ENCODE measurements at regions not wholly inside any gene's neighbourhood (a gene's known extent, or its start where the extent isn't known, plus 50 kb on each side); places are given as distances from the start of the nearest gene placed in this dataset.
"Not testable (repeated sequence)": the region's sequence is repeated elsewhere in the genome, so short reads cannot be mapped to it uniquely, and the experiment has no call there.

GRCh38 chr2:36163520-36164254, 191.9 kb upstream of the CRIM1 start:
- no peak for DNase-seq (ENCODE audit: low spot score)

DNA sequence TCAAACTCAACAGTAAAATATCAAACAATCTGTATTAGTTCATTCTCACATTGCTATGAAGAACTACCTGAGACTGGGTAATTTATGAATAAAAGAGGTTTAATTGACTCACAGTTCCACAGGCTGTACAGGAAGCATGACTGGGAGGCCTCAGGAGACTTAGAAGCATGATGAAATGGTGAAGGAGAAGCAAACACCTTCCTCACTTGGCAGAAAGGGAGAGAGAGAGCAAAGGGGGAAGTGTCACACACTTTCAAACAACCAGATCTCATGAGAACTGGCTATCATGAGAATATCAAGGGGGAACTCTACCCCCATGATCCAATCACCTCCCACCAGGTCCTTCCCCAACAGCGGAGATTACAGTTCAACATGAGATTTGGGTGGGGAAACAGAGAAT, 198.5 kb upstream of the CRIM1 start:
- not testable (repeated sequence) for DNase-seq (ENCODE audit: low spot score)

DNA sequence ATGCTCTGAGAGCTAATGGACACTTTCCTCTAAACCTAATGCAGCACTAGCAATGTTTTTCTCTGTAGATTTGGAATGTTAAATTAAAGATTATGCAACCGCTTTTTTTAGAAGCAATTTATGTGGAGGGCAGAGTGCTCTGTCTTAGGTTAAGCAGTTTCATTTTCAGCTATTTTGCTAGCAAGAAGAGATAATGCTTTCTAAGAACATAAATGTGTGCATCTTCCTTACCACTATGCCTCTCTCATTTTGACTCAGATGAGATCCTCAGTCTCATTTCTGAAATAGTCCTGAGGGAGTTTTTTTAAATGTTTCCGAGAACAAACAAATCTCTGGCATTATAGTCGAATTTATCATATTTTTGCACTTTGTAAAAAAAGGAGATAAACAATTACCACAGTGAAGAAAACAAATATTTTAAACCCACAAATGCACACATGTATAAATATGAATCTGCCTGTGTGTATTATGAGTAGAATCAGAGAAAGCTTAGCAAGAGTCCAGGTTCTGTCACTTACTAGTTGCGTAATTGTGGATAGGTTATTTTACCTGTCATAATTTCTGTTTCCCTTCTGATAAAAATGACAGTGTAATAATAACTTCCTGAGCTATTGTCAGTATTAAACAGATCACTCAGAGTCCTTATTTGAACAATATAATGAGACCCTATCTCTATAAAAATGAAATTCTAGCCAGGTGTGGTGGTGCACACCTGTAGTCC, 207.7 kb upstream of the CRIM1 start:
- no peak for DNase-seq (ENCODE audit: low spot score)

GRCh38 chr2:36146765-36147164, 208.8 kb upstream of the CRIM1 start:
- DNase-seq (ENCODE audit: low spot score), result no peak

DNA sequence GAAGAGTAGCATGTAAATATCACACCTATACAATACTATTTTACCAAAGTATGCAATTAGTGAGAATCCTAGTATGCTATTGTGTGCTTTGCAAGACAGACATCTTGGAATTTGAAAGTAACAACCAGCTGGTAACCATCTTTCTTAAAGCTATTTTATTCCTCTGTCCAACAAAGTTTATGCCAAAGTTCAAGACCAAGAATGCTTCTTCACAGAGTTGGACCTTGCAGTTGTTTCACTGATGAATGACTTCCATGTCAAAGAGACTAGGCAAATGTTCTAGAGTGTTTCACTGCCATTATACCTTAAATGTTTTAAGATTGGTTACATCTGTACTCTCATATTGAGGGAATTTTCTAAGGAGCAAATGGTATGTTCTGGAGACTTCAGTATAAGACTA, 215.2 kb upstream of the CRIM1 start:
- no peak for DNase-seq (ENCODE audit: low spot score)

- no peak for DNase-seq (ENCODE audit: low spot score)
These were observed 218.0 kb upstream of the CRIM1 start for GRCh38 chr2:36137612-36138011.

DNA sequence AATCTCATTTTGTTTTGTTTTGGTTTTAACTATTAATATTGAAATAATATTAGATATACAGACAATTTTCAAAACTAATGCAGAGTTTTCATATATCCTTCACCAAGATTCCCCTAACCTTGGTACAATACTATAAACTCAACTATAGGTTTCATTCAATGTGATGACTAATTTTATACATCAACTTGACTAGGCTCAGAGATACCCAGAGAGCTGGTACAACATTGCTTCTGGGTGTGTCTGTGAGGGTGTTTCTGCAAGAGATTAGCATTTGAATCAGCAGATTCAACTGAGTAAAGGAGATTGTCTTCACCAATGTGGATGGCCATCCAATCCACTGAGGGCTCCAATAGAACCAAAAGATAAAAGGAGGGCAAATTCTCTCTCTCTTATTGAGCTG, 221.3 kb upstream of the CRIM1 start:
- DNase-seq (ENCODE audit: low spot score), result no peak

- no peak for DNase-seq (ENCODE audit: low spot score)
These were observed 227.2 kb upstream of the CRIM1 start for GRCh38 chr2:36128359-36128758.

GRCh38 chr2:36125702-36126101, 229.9 kb upstream of the CRIM1 start:
- no peak for DNase-seq (ENCODE audit: low spot score)

- no peak for DNase-seq (ENCODE audit: low spot score)
These were observed 231.6 kb upstream of the CRIM1 start for GRCh38 chr2:36123995-36124394.

- no peak for DNase-seq (ENCODE audit: low spot score)
These were observed 258.6 kb upstream of the CRIM1 start for GRCh38 chr2:36097022-36097421.

DNA sequence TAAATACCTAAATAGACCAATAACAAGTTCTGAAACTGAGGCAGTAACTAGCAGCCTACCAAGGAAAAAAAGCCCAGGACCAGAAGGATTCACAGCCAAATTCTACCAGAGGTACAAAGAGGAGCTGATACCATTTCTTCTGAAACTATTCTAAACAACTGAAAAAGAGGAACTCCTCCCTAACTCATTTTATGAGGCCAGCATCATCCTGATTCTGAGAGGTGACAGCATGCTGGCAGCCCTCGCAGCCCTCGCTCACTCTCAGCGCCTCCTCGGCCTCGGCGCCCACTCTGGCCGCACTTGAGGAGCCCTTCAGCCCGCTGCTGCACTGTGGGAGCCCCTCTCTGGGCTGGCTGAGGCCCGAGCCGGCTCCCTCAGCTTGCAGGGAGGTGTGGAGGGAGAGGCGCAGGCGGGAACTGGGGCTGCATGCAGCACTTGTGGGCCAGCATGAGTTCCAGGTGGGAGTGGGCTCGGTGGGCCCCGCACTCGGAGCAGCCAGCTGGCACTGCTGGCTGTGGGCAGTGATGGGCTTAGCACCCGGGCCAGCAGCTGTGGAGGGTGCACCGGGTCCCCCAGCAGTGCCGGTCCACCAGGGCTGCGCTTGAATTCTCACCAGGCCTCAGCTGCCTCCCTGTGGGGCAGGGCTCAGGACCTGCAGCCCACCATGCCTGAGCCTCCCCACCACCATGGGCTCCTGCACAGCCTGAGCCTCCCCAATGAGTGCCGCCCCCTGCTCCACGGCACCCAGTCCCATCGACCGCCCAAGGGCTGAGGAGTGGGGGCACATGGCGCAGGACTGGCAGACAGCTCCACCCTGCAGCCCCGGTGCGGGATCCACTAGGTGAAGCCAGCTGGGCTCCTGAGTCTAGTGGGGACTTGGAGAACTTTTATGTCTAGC, 263.5 kb upstream of the CRIM1 start:
- DNase-seq (ENCODE audit: low spot score), result not testable (repeated sequence)

DNA sequence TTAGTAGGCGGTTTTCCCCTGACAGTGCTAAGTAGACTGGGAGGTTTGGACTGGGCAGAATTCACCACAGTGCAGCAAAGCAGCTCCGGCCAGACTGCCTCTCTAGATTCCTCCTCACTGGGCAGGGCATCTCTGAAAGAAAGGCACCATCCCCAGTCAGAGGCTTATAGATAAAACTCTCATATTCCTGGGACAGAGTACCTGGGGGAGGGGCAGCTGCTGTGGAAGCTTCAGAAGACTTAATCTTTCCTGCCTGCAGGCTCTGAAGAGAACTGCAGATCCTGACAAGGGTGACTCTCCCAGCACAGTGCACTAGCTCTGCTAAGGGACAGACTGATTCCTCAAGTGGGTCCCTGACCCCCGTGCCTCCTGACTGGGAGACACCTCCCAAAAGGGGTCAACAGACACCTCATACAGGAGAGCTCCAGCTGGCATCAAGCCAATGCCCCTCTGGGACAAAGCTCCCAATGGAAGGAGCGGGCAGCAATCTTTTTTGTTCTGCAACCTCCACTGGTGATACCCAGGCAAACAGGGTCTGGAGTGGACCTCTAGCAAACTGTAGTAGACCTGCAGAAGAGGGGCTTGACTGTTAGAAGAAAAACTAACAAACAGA, 266.8 kb upstream of the CRIM1 start:
- no peak for DNase-seq (ENCODE audit: low spot score)

DNA sequence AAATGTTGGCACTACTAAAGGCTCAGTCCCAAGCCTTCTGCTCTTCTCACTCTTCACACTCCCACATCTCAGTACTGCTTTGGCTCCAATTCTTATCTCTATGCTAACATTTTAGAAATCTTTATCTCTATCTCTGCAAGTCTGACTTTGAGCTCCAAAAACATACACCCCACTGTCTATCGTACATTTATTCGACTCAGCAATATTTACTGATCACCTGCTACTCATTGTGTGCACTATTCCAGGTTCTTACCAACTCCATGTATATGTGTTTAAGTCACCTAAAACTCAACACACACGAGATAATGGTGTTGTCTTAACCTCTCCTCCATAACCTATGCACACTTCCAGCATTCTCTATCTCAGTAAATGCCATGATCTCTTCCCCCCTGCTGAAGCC, 268.2 kb upstream of the CRIM1 start:
- DNase-seq (ENCODE audit: low spot score), result no peak

GRCh38 chr2:36079793-36080192, 275.8 kb upstream of the CRIM1 start:
- no peak for DNase-seq (ENCODE audit: low spot score)

DNA sequence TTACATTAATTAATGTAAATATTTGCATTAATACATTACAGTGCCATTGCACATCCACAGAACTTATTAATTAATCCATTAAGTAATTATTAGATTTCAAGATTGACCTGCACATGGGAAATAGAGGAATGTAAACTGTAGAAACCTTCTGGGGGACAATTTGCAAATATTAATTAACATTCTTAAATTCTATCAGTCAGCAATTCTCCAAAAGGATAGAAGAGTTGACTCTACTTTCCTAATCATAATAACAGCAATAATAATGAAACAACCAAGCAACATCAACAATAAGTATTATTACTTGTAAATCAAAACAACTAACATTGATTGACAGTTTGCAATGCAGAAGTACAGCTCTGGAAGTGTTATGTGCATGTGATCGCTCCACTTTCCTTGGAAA, 281.6 kb upstream of the CRIM1 start:
- no peak for DNase-seq (ENCODE audit: low spot score)

DNA sequence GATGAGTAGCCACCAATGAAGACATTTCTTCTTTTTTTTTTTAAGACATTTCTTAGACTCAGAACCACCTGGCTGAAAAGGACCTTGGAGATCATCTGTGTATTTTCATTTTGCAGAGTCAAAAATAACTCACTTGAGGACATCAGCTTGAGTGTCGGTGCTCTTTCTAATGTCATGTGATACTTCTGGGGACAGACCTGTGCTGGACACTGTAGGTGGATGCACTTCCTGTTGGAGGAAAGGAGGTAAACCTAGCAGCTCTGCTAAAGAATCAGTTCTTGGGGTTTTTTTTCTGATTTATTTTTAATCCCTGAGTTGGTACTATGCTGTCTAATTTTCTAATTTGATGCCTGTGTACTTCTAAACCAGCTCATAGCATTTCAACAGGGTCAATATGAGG, 283.9 kb upstream of the CRIM1 start:
- DNase-seq (ENCODE audit: low spot score), result no peak

DNA sequence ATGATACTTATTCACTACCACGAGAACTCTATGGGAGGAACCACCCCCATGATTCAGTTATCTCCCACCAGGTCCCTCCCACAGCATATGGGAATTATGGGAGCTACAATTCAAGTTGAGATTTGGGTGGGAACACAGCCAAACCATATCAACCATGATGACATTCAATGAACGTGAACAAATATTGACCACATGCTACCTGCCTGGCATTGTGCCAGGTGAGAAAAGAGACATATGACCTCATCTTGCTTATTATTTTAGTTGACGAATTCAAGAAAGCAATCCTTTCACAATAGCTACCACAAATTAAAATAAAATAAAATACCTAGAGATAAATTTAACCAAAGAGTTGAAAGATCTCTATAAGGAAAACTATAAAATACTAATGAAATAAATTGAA, 286.5 kb upstream of the CRIM1 start:
- DNase-seq (ENCODE audit: low spot score), result no peak

DNA sequence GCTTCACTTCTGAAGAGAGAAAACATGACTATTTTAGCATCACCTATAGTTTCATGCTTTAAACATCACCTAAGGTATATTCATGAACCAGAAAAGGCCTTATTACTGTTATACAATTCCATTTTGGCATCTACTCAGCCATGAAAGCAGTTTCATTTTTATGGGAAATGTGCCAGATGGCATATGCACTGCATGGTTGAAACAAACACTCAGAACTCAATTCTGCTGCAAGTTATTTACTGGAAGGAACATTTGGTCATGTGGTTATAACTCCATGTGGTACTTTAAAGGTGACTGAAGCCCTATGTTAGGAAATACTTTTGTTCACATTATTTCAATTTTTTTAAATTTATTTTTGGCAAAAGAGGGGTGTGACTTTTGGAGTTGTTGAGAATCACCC, 287.5 kb upstream of the CRIM1 start:
- DNase-seq (ENCODE audit: low spot score), result no peak

DNA sequence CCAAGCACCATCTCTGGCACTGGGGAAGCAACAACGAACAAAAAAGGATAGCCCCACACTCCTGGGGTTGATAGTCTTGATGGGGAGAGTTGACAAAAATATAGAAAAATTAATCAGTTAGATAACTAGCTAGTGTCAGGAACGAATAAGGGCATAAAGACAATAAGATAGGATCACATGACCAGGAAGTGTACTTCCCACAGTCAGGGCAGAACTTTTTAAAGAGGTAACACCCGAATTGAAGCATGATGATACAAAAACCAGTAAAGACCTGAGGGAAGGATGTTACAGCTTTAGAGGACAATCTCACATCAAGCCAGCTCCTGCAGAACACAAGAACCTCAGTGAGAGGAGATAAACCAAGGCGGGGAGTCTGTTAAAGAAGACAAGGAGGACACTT, 295.4 kb upstream of the CRIM1 start:
- DNase-seq (ENCODE audit: low spot score), result no peak

DNA sequence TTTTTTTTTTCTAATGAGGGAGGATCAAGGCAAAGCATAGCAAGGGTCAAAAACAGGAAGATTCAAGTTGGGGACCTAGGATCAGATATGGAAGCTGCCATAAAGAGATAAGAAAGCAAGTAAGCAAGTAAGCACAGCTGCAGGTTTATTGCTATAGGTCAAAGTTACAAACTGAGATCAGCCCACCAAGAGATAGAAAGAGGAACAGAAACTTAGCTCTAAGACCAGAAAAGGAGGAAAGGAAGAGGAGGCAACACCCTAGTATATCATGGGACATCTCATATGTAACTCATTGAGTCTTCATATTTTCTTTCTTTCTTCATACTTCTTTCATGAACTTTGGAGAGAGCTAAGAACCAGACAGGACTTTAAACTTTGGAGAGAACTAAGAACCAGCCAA, 295.9 kb upstream of the CRIM1 start:
- no peak for DNase-seq (ENCODE audit: low spot score)

DNA sequence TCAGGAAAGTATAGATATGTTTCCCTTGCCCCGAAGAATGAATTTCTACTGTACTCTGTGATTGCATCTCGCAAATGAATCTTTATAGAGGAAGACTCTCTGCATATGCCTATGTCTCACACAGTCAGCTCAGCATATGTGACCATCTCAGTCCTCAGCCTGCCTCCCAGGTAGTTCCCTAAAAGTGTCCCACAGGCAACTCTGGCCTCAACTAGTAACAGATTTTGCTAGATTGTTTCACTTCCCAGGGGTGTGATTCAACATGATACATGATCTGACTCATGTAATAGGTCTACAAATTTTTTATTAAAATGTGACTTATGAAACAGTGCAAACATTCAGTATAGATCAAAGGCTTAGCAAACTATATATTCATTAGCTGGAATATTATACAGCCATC, 296.6 kb upstream of the CRIM1 start:
- no peak for DNase-seq (ENCODE audit: low spot score)

All from CD4-positive, alpha-beta T cell treated with Interleukin-15 for 4 hours (primary cell).